ENCODE measurements at regions not wholly inside any gene's neighbourhood (a gene's known extent, or its start where the extent isn't known, plus 50 kb on each side); places are given as distances from the start of the nearest gene placed in this dataset.

- TF ChIP-seq E4F1 (IDR thresholded peaks at IDR 0.05; ENCODE audit: borderline replicate concordance, partially characterized antibody) (no peak), ZBTB40 (IDR thresholded peaks at IDR 0.05; ENCODE audit: borderline replicate concordance) (no peak), BACH1 (IDR thresholded peaks at IDR 0.05; ENCODE audit: borderline replicate concordance) (no peak), GABPA (IDR thresholded peaks at IDR 0.05; ENCODE audit: low read depth) (no peak), TCF3 (IDR thresholded peaks at IDR 0.05; ENCODE audit: borderline replicate concordance, insufficient read depth, low read depth, low read length) (no peak), SREBF1 (IDR thresholded peaks at IDR 0.05; ENCODE audit: low read length) (no peak)
These were observed 111.1 kb downstream of the AIPL1 start (continued) for GRCh38 chr17:6323626-6324356.
